IMR-90 (cell line): ENCODE measurements at regions not wholly inside any gene's neighbourhood (a gene's known extent, or its start where the extent isn't known, plus 50 kb on each side); places are given as distances from the start of the nearest gene placed in this dataset.

ENCODE experiments used
- MAFK ChIP-seq: IDR thresholded peaks from 2 replicates; pipeline ENCODE4 v1.6.1; 2012; ENCODE audit warnings: low read depth, low read length, improper control_type of control experiment
- POLR2A ChIP-seq: IDR thresholded peaks from 2 replicates; pipeline ENCODE4 v1.6.1; 2012; ENCODE audit warnings: mild to moderate bottlenecking, low read depth, low read length
- RAD21 ChIP-seq: IDR thresholded peaks from 2 replicates; pipeline ENCODE4 v1.6.1; 2012; ENCODE audit warnings: low read length, improper control_type of control experiment
- USF2 ChIP-seq: fragments of 150-350 bp; IDR thresholded peaks from 2 replicates; pipeline ENCODE4 v1.6.1; 2017; ENCODE audit warnings: mild to moderate bottlenecking, antibody characterized with exemption, low read length, low read depth
- TF ChIP-seq, protein P1 (sequence below): conservative IDR thresholded peaks from 2 replicates; pipeline ENCODE4 v1.5.1; 2012; ENCODE audit warnings: mild to moderate bottlenecking, low read depth, low read length, improper control_type of control experiment

DNA sequence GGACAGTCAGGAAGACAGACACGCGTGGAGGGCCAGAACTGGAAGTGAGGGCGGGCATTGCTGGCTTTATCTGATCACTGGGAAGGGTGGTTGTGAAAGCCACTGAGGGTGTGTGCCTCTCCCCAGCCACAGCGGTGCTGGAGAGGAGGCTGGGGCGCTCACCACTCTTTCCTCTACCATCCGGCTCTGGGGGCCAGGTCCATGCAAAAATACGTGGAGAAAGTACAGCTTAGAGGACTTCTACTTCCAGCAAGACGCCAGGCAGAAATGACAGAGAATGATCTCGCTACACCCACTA is 148.8 kb upstream of the RPS6KA2 start:
- TF ChIP-seq, protein P1, sequence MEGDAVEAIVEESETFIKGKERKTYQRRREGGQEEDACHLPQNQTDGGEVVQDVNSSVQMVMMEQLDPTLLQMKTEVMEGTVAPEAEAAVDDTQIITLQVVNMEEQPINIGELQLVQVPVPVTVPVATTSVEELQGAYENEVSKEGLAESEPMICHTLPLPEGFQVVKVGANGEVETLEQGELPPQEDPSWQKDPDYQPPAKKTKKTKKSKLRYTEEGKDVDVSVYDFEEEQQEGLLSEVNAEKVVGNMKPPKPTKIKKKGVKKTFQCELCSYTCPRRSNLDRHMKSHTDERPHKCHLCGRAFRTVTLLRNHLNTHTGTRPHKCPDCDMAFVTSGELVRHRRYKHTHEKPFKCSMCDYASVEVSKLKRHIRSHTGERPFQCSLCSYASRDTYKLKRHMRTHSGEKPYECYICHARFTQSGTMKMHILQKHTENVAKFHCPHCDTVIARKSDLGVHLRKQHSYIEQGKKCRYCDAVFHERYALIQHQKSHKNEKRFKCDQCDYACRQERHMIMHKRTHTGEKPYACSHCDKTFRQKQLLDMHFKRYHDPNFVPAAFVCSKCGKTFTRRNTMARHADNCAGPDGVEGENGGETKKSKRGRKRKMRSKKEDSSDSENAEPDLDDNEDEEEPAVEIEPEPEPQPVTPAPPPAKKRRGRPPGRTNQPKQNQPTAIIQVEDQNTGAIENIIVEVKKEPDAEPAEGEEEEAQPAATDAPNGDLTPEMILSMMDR = no peak
- TF ChIP-seq POLR2A (no peak), MAFK (no peak), USF2 (no peak), RAD21 (no peak)
